ENCODE measurements at regions not wholly inside any gene's neighbourhood (a gene's known extent, or its start where the extent isn't known, plus 50 kb on each side); places are given as distances from the start of the nearest gene placed in this dataset.
A peak's percentile ranks its signal among the peaks of the same experiment; 100 is the strongest.
"Not testable (repeated sequence)": the region's sequence is repeated elsewhere in the genome, so short reads cannot be mapped to it uniquely, and the experiment has no call there.

- DNase-seq: peak; percentile 8
Observed at GRCh38 chr4:140243278-140243753, 89.3 kb upstream of the MAML3 start.

GRCh38 chr4:140242357-140243277 lies 88.6 kb upstream of the MAML3 start:
- no peak for DNase-seq

GRCh38 chr4:140240237-140240636 lies 86.3 kb upstream of the MAML3 start:
- no peak for DNase-seq

- no peak for DNase-seq
Observed at GRCh38 chr4:140239311-140239710, 85.3 kb upstream of the MAML3 start.

GRCh38 chr4:140238351-140239056 lies 84.5 kb upstream of the MAML3 start:
- DNase-seq: no peak

GRCh38 chr4:140237616-140238350 lies 83.8 kb upstream of the MAML3 start:
- no peak for DNase-seq

- no peak for DNase-seq
Observed at GRCh38 chr4:140236654-140237169, 82.7 kb upstream of the MAML3 start.

GRCh38 chr4:140234697-140235060 lies 80.7 kb upstream of the MAML3 start:
- no peak for DNase-seq

- no peak for DNase-seq
Observed at GRCh38 chr4:140233791-140234696, 80.1 kb upstream of the MAML3 start.

GRCh38 chr4:140229881-140230280 lies 75.9 kb upstream of the MAML3 start:
- no peak for DNase-seq

- DNase-seq: no peak
Observed at GRCh38 chr4:140227286-140227685, 73.3 kb upstream of the MAML3 start.

- DNase-seq: no peak
Observed at GRCh38 chr4:140223056-140223810, 69.2 kb upstream of the MAML3 start.

GRCh38 chr4:140222171-140222570 lies 68.2 kb upstream of the MAML3 start:
- no peak for DNase-seq

- DNase-seq: no peak
Observed at GRCh38 chr4:140220058-140220457, 66.1 kb upstream of the MAML3 start.

GRCh38 chr4:140219567-140219966 lies 65.6 kb upstream of the MAML3 start:
- DNase-seq: no peak

GRCh38 chr4:140219070-140219469 lies 65.1 kb upstream of the MAML3 start:
- DNase-seq: not testable (repeated sequence)

GRCh38 chr4:140213749-140214148 lies 59.8 kb upstream of the MAML3 start:
- no peak for DNase-seq

- no peak for DNase-seq
Observed at GRCh38 chr4:140213116-140213515, 59.1 kb upstream of the MAML3 start.

- no peak for DNase-seq
Observed at GRCh38 chr4:140212646-140213045, 58.7 kb upstream of the MAML3 start.

GRCh38 chr4:140212194-140212593 lies 58.2 kb upstream of the MAML3 start:
- no peak for DNase-seq

- no peak for DNase-seq
Observed at GRCh38 chr4:140211693-140212092, 57.7 kb upstream of the MAML3 start.
